Breast epithelium (tissue), 4 donors: ENCODE measurements at regions not wholly inside any gene's neighbourhood (a gene's known extent, or its start where the extent isn't known, plus 50 kb on each side); places are given as distances from the start of the nearest gene placed in this dataset.

ENCODE experiments used
- DNase-seq, 2 donors: peaks; one replicate each; pipeline ENCODE4 v3.0.0-alpha.2; 2019; ENCODE audit warnings: low spot score in 2 of 2
- H3K27ac ChIP-seq, 2 donors: fragments of 200-600 bp; sonication (generic) in 1 of 2; one replicate each; pipeline ENCODE4 v1.5.1; 2016 to 2019; ENCODE audit warnings: mild to moderate bottlenecking in 1 of 2
- H3K27me3 ChIP-seq, 2 donors: fragments of 200-600 bp; sonication (generic) in 1 of 2; one replicate each; pipeline versions ENCODE4 v1.5.1 to v1.6.0; 2017 to 2019; ENCODE audit warnings: control low read depth in 1 of 2, mild to moderate bottlenecking in 1 of 2
- H3K36me3 ChIP-seq: fragments of 200-600 bp; one replicate; pipeline ENCODE4 v1.5.1; 2019
- H3K4me1 ChIP-seq, 2 donors: fragments of 200-600 bp; sonication (generic); one replicate each; pipeline ENCODE4 v1.5.1; 2016 to 2019; ENCODE audit warnings: control low read depth in 1 of 2
- H3K4me3 ChIP-seq, 3 donors: fragments of 200-600 bp; sonication (generic); 1 replicate in 2 of 3; 2 replicates in 1 of 3; pipeline ENCODE4 v1.5.1; 2016 to 2019; ENCODE audit warnings: mild to moderate bottlenecking in 3 of 3, moderate library complexity in 2 of 3
- H3K9me3 ChIP-seq, 2 donors: fragments of 200-600 bp; sonication (generic) in 1 of 2; one replicate each; pipeline ENCODE4 v1.5.1; 2016 to 2019; ENCODE audit warnings: control low read depth in 1 of 2
- CTCF ChIP-seq, 3 donors: fragments of 450-650 bp; IDR thresholded peaks; one replicate each; pipeline ENCODE4 v1.5.1; 2016 to 2017; ENCODE audit warnings: antibody characterized with exemption in 3 of 3, mild to moderate bottlenecking in 3 of 3, moderate library complexity in 3 of 3
- POLR2A ChIP-seq: fragments of 450-650 bp; IDR thresholded peaks from one replicate; pipeline ENCODE4 v1.6.1; 2016; ENCODE audit warnings: antibody characterized with exemption, mild to moderate bottlenecking, moderate library complexity
- POLR2AphosphoS5 ChIP-seq, 3 donors: sonication (generic); formaldehyde crosslinking; IDR thresholded peaks; one replicate each; pipeline ENCODE4 v1.6.1; 2017; ENCODE audit warnings: antibody characterized with exemption in 3 of 3
- intact Hi-C: fragments of 100-400 bp; cut with DNase I; formaldehyde crosslinking; loops from one replicate; pipeline ENCODE4 v1.15.1; 2023; ENCODE audit warnings: low total_unique reads

- no peaks in the 10 kb centered on the region for H3K27me3 ChIP-seq
- H3K9me3 ChIP-seq: peaks cover 0 to 5% of the 10 kb centered on the region in 2 donors
- peaks cover 0 to 3% of the 10 kb centered on the region in 2 donors for H3K4me1 ChIP-seq
- no peak for DNase-seq
- no peaks in the 10 kb centered on the region for H3K36me3 ChIP-seq
- H3K4me3 ChIP-seq: no peak overlapping the region
- no peak overlapping the region for H3K27ac ChIP-seq
- TF ChIP-seq CTCF (IDR thresholded peaks at IDR 0.05) (no peak), POLR2AphosphoS5 (IDR thresholded peaks at IDR 0.05) (no peak), POLR2A (no peak)
- intact Hi-C loops: loop anchor here (10.0 kb wide), 1 partner anchor 244 kb away; no protein-coding TSS in a partner anchor
Measured at GRCh38 chr7:86958380-86958779, 101.1 kb downstream of the ELAPOR2 start.

GRCh38 chr7:86956567-86956966 is 102.9 kb downstream of the ELAPOR2 start:
- DNase-seq: no peak
- H3K27me3 ChIP-seq: no peaks in the 10 kb centered on the region
- H3K9me3 ChIP-seq: peaks cover 0 to 5% of the 10 kb centered on the region in 2 donors
- no peak overlapping the region for H3K27ac ChIP-seq
- intact Hi-C loops: loop anchor here (10.0 kb wide), 1 partner anchor 242 kb away; no protein-coding TSS in a partner anchor
- no peak overlapping the region for H3K4me3 ChIP-seq
- no peaks in the 10 kb centered on the region for H3K36me3 ChIP-seq
- H3K4me1 ChIP-seq: peaks cover 0 to 3% of the 10 kb centered on the region in 2 donors
- TF ChIP-seq CTCF (IDR thresholded peaks at IDR 0.05): no peak
- no peak for TF ChIP-seq POLR2A
- TF ChIP-seq POLR2AphosphoS5 (IDR thresholded peaks at IDR 0.05): no peak

GRCh38 chr7:86955895-86956503 is 103.5 kb downstream of the ELAPOR2 start:
- intact Hi-C loops: loop anchor here (10.0 kb wide), 1 partner anchor 241 kb away; no protein-coding TSS in a partner anchor
- no peaks in the 10 kb centered on the region for H3K36me3 ChIP-seq
- H3K27me3 ChIP-seq: no peaks in the 10 kb centered on the region
- no peak overlapping the region for H3K4me3 ChIP-seq
- peaks cover 0 to 5% of the 10 kb centered on the region in 2 donors for H3K9me3 ChIP-seq
- no peak overlapping the region for H3K27ac ChIP-seq
- no peak for DNase-seq
- peaks cover 0 to 3% of the 10 kb centered on the region in 2 donors for H3K4me1 ChIP-seq
- TF ChIP-seq POLR2A (no peak), CTCF (IDR thresholded peaks at IDR 0.05) (no peak), POLR2AphosphoS5 (IDR thresholded peaks at IDR 0.05) (no peak)

GRCh38 chr7:86954971-86955370 is 104.5 kb downstream of the ELAPOR2 start:
- DNase-seq: no peak
- H3K36me3 ChIP-seq: no peaks in the 10 kb centered on the region
- H3K27me3 ChIP-seq: no peaks in the 10 kb centered on the region
- peaks cover 0 to 3% of the 10 kb centered on the region in 2 donors for H3K4me1 ChIP-seq
- no peak overlapping the region for H3K27ac ChIP-seq
- no peak overlapping the region for H3K4me3 ChIP-seq
- peaks cover 0 to 5% of the 10 kb centered on the region in 2 donors for H3K9me3 ChIP-seq
- TF ChIP-seq POLR2AphosphoS5 (IDR thresholded peaks at IDR 0.05): no peak
- no peak for TF ChIP-seq POLR2A
- no peak for TF ChIP-seq CTCF (IDR thresholded peaks at IDR 0.05)
- intact Hi-C loops: loop anchor here (10.0 kb wide), 1 partner anchor 240 kb away; no protein-coding TSS in a partner anchor

GRCh38 chr7:86953653-86954336 is 105.7 kb downstream of the ELAPOR2 start:
- Histone ChIP-seq H3K36me3 (no peaks in the 10 kb centered on the region), H3K9me3 (no peaks in the 10 kb centered on the region), H3K27ac (no peak overlapping the region), H3K4me1 (peaks cover 0 to 3% of the 10 kb centered on the region in 2 donors), H3K4me3 (no peak overlapping the region), H3K27me3 (no peaks in the 10 kb centered on the region)
- intact Hi-C loops: loop anchor here (10.0 kb wide), 1 partner anchor 239 kb away; no protein-coding TSS in a partner anchor
- no peak for DNase-seq
- no peak for TF ChIP-seq POLR2A
- no peak for TF ChIP-seq CTCF (IDR thresholded peaks at IDR 0.05)
- no peak for TF ChIP-seq POLR2AphosphoS5 (IDR thresholded peaks at IDR 0.05)
